ENCODE measurements at regions not wholly inside any gene's neighbourhood (a gene's known extent, or its start where the extent isn't known, plus 50 kb on each side); places are given as distances from the start of the nearest gene placed in this dataset.
"Not testable (repeated sequence)": the region's sequence is repeated elsewhere in the genome, so short reads cannot be mapped to it uniquely, and the experiment has no call there.

- no peaks in the 10 kb centered on the region for H3K4me1 ChIP-seq
- DNase-seq = no peak
These were observed 72.7 kb upstream of the GRIP1 start for GRCh38 chr12:66751432-66752113.

GRCh38 chr12:66753810-66754209, 74.9 kb upstream of the GRIP1 start:
- Histone ChIP-seq H3K4me1 (no peaks in the 10 kb centered on the region), H3K4me3 (ENCODE audit: low read depth, low read length) (no peak overlapping the region), H3K36me3 (no peaks in the 10 kb centered on the region), H3K9me3 (no peaks in the 10 kb centered on the region), H3K27me3 (no peaks in the 10 kb centered on the region)
- DNase-seq = no peak
- TF ChIP-seq CTCF (IDR thresholded peaks at IDR 0.05; ENCODE audit: low read depth, low read length) = no peak

More at GRCh38 chr12:66751432-66752113, 72.7 kb upstream of the GRIP1 start:
- Histone ChIP-seq H3K27me3 (no peaks in the 10 kb centered on the region), H3K9me3 (no peaks in the 10 kb centered on the region), H3K36me3 (no peaks in the 10 kb centered on the region), H3K4me3 (ENCODE audit: low read depth, low read length) (no peak overlapping the region)
- no peak for TF ChIP-seq CTCF (IDR thresholded peaks at IDR 0.05; ENCODE audit: low read depth, low read length)

GRCh38 chr12:66755727-66756395, 77.0 kb upstream of the GRIP1 start:
- H3K27me3 ChIP-seq = no peaks in the 10 kb centered on the region
- no peak for TF ChIP-seq CTCF (IDR thresholded peaks at IDR 0.05; ENCODE audit: low read depth, low read length)
- no peak for DNase-seq

GRCh38 chr12:66756631-66757030, 77.8 kb upstream of the GRIP1 start:
- H3K36me3 ChIP-seq = no peaks in the 10 kb centered on the region
- H3K4me3 ChIP-seq (ENCODE audit: low read depth, low read length) = no peak overlapping the region
- H3K27me3 ChIP-seq = no peaks in the 10 kb centered on the region
- TF ChIP-seq CTCF (IDR thresholded peaks at IDR 0.05; ENCODE audit: low read depth, low read length) = no peak
- H3K4me1 ChIP-seq = no peaks in the 10 kb centered on the region
- H3K9me3 ChIP-seq = no peaks in the 10 kb centered on the region
- DNase-seq = no peak

More at GRCh38 chr12:66755727-66756395, 77.0 kb upstream of the GRIP1 start:
- H3K36me3 ChIP-seq = no peaks in the 10 kb centered on the region
- H3K9me3 ChIP-seq = no peaks in the 10 kb centered on the region
- H3K4me3 ChIP-seq (ENCODE audit: low read depth, low read length) = no peak overlapping the region
- H3K4me1 ChIP-seq = no peaks in the 10 kb centered on the region

- not testable (repeated sequence) for H3K4me1 ChIP-seq; DNase-seq; H3K4me3 ChIP-seq (ENCODE audit: low read depth, low read length); H3K9me3 ChIP-seq; H3K36me3 ChIP-seq; H3K27me3 ChIP-seq
These were observed 81.2 kb upstream of the GRIP1 start for GRCh38 chr12:66760122-66760521.

GRCh38 chr12:66763467-66763866, 84.6 kb upstream of the GRIP1 start:
- DNase-seq = no peak
- Histone ChIP-seq H3K4me1 (no peaks in the 10 kb centered on the region), H3K36me3 (no peaks in the 10 kb centered on the region), H3K9me3 (no peaks in the 10 kb centered on the region), H3K27me3 (no peaks in the 10 kb centered on the region), H3K4me3 (ENCODE audit: low read depth, low read length) (no peak overlapping the region)
- no peak for TF ChIP-seq CTCF (IDR thresholded peaks at IDR 0.05; ENCODE audit: low read depth, low read length)
